Lung (tissue), 11 donors: ENCODE measurements at regions not wholly inside any gene's neighbourhood (a gene's known extent, or its start where the extent isn't known, plus 50 kb on each side); places are given as distances from the start of the nearest gene placed in this dataset.

Experiments used
- ATAC-seq: fragments of 200-7000 bp; cut with Tn5 transposase; one replicate; pipeline ENCODE4 v1.9.1; 2020; ENCODE audit warnings: moderate number of reproducible peaks; ENCODE audit not compliant: insufficient read depth, low FRiP score
- DNase-seq, 3 donors: peaks; one replicate each; pipeline ENCODE4 v3.0.0-alpha.2; 2013 to 2017
- H3K27ac ChIP-seq, 2 donors: one replicate each; pipeline ENCODE4 v1.5.1; 2013; ENCODE audit warnings: mild to moderate bottlenecking in 2 of 2, moderate library complexity in 2 of 2, control low read depth in 1 of 2, inconsistent platforms in 1 of 2, low read depth in 1 of 2, low read length in 1 of 2
- H3K27me3 ChIP-seq, 3 donors: one replicate each; pipeline ENCODE4 v1.5.1; 2013; ENCODE audit warnings: low read length in 2 of 3; ENCODE audit not compliant: control insufficient read depth in 3 of 3, insufficient read depth in 3 of 3
- H3K36me3 ChIP-seq, 4 donors: one replicate each; pipeline ENCODE4 v1.5.1; 2013; ENCODE audit warnings: low read length in 4 of 4, mild to moderate bottlenecking in 1 of 4, moderate library complexity in 1 of 4; ENCODE audit not compliant: control insufficient read depth in 4 of 4, insufficient read depth in 4 of 4
- H3K4me1 ChIP-seq, 5 donors: one replicate each; pipeline ENCODE4 v1.5.1; 2013; ENCODE audit warnings: low read length in 5 of 5, mild to moderate bottlenecking in 2 of 5, moderate library complexity in 1 of 5; ENCODE audit not compliant: control insufficient read depth in 5 of 5, insufficient read depth in 5 of 5
- H3K4me3 ChIP-seq: one replicate; pipeline ENCODE4 v1.5.1; 2013; ENCODE audit warnings: mild to moderate bottlenecking, control low read depth, moderate library complexity
- H3K9ac ChIP-seq, 2 donors: one replicate each; pipeline ENCODE4 v1.5.1; 2013; ENCODE audit warnings: low read length in 2 of 2, control low read depth in 1 of 2; ENCODE audit not compliant: insufficient read depth in 1 of 2
- H3K9me3 ChIP-seq, 4 donors: one replicate each; pipeline ENCODE4 v1.5.1; 2013; ENCODE audit warnings: low read length in 3 of 4, mild to moderate bottlenecking in 1 of 4, moderate library complexity in 1 of 4; ENCODE audit not compliant: control insufficient read depth in 4 of 4, insufficient read depth in 3 of 4
- whole genome bisulfite sequencing, 2 donors: extraction: QIAGEN DNeasy Blood & Tissue Kit; methylation state at CpG; one replicate each; pipeline ENCODE4 v1.1.7; 2013; 5-methylcytosine and 5-hydroxymethylcytosine counted together
- TF ChIP-seq, protein P1 (sequence below): IDR thresholded peaks from 2 replicates; pipeline ENCODE4 v1.5.1; 2012; ENCODE audit warnings: mild to moderate bottlenecking; ENCODE audit errors: control extremely low read depth, extremely low read depth
- donor health status: control.
- donor health status: control.
- donor health status: Bipolar disorder and iron deficiency.
- donor health status: healthy.
- donor health status: DM: yes; HTN: yes; CAD: no.

DNA sequence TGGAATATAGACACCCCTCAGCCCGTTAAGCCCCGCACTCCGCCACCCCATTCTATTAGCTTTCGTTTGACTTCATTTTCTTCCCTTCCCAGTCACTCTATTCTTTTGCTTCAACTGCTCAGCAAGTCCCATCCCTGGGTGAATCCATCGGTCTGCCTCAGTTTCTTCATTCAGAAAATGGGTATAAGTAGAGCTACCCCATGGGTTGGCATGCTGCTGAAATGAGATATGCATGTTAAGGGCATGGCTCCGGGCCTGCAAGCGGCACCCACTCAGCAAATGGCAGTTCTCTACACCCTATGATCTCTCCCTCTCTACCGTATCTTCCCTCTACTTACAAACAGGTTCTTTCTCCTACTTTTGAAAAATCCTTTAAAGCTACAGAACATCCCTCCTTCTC is 87.8 kb upstream of the IRF2BP2 start:
- TF ChIP-seq, protein P1, sequence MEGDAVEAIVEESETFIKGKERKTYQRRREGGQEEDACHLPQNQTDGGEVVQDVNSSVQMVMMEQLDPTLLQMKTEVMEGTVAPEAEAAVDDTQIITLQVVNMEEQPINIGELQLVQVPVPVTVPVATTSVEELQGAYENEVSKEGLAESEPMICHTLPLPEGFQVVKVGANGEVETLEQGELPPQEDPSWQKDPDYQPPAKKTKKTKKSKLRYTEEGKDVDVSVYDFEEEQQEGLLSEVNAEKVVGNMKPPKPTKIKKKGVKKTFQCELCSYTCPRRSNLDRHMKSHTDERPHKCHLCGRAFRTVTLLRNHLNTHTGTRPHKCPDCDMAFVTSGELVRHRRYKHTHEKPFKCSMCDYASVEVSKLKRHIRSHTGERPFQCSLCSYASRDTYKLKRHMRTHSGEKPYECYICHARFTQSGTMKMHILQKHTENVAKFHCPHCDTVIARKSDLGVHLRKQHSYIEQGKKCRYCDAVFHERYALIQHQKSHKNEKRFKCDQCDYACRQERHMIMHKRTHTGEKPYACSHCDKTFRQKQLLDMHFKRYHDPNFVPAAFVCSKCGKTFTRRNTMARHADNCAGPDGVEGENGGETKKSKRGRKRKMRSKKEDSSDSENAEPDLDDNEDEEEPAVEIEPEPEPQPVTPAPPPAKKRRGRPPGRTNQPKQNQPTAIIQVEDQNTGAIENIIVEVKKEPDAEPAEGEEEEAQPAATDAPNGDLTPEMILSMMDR: no peak
- no peak overlapping the region for H3K4me3 ChIP-seq
- DNase-seq: no peak
- no peaks in the 10 kb centered on the region for H3K27me3 ChIP-seq
- H3K36me3 ChIP-seq: no peaks in the 10 kb centered on the region
- peak overlapping the region in 1 of 2 donors; percentile 59 for H3K9ac ChIP-seq
- H3K4me1 ChIP-seq: peaks cover 2 to 15% (median 10%) of the 10 kb centered on the region in 5 donors
- no peak overlapping the region for H3K27ac ChIP-seq
- H3K9me3 ChIP-seq: no peaks in the 10 kb centered on the region
- 95 to 98% methylated on average over 8 of the region's 8 CpGs for WGBS, 2 donors
- no peak for ATAC-seq

DNA sequence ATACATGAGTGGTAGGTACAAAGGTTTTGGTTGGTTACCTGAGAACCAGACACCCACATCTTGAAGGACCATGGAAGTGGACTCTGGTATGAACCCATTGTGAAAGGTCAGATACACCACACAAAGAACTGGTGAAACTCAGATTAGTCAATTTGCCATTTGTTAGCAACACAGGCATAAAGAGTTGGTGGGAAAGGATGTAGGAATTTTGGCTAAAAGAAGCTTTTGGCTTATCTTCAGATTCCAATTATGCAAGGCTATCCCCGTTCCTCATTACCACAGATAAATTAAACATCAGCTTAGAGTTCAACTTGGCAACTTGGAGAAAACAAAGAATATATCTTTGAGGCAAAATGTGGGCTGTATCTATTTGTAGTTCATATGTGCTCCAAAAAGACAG is 87.0 kb upstream of the IRF2BP2 start:
- no peaks in the 10 kb centered on the region for H3K36me3 ChIP-seq
- no peak overlapping the region for H3K4me3 ChIP-seq
- H3K9ac ChIP-seq: no peak overlapping the region
- peaks cover 0 to 15% (median 10%) of the 10 kb centered on the region in 5 donors for H3K4me1 ChIP-seq
- no peaks in the 10 kb centered on the region for H3K27me3 ChIP-seq
- TF ChIP-seq, protein P1: no peak
- no peak for ATAC-seq
- DNase-seq: peak in 2 of 3 donors; percentile 80 to 86
- no peak overlapping the region for H3K27ac ChIP-seq
- no peaks in the 10 kb centered on the region for H3K9me3 ChIP-seq
- 59 to 63% methylated on average over 1 of the region's 1 CpG for WGBS, 2 donors

DNA sequence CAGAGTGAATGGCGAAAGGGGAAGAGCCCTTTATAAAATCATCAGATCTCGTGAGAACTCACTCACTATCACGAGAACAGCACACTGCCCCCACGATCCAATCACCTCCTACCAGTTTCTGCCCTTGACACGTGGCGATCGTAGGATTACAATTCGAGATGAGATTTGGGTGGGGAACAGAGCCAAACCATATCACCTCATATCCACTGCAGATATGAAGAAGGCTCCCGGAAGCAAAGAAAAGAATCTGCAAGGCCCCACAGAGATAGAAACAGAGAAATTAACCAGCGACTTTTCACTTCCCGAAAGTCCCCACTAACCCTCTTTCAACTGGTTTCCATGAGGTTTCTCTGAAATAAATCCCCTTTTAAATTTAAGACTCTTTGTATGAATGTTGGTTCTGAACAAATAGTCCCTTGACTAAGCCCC is 86.2 kb upstream of the IRF2BP2 start:
- Histone ChIP-seq H3K9ac (no peak overlapping the region), H3K4me3 (no peak overlapping the region), H3K4me1 (peaks cover 0 to 15% (median 10%) of the 10 kb centered on the region in 5 donors), H3K36me3 (no peaks in the 10 kb centered on the region), H3K27me3 (no peaks in the 10 kb centered on the region), H3K27ac (no peak overlapping the region), H3K9me3 (no peaks in the 10 kb centered on the region)
- TF ChIP-seq, protein P1: no peak
- ATAC-seq (no peak), DNase-seq (no peak)
- 80 to 90% methylated on average over 11 of the region's 11 CpGs for WGBS, 2 donors

DNA sequence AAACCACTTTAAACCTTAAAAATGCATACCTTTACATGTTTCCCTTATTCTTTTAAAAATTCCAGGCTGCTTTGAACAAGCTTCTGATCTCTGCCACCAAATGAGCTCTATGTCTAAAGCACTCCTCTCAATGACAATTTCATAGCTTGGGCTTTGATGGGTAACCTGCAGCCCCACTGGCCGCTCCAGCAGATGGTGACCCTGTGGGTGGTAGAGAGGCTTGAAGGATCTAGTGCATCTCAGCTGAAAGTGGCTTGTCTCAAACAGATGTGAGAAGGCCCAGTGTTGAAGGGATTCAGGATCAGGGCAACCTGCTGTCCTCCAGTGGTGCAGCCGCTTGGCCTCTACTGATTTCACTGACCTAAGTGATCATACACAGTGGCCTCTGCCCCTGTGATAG is 84.7 kb upstream of the IRF2BP2 start:
- Histone ChIP-seq H3K4me1 (peaks cover 0 to 12% (median 10%) of the 10 kb centered on the region in 5 donors), H3K27ac (no peak overlapping the region), H3K9me3 (no peaks in the 10 kb centered on the region), H3K36me3 (no peaks in the 10 kb centered on the region), H3K27me3 (no peaks in the 10 kb centered on the region), H3K4me3 (no peak overlapping the region), H3K9ac (no peak overlapping the region)
- ATAC-seq (no peak), DNase-seq (no peak)
- TF ChIP-seq, protein P1: no peak
- 49 to 79% methylated on average over 2 of the region's 2 CpGs for WGBS, 2 donors
